KMS-11 (cell line): ENCODE measurements at regions not wholly inside any gene's neighbourhood (a gene's known extent, or its start where the extent isn't known, plus 50 kb on each side); places are given as distances from the start of the nearest gene placed in this dataset.

Source experiments
- H2AFZ ChIP-seq: fragments of 200-600 bp; sonication (generic); 2 replicates; pipeline ENCODE4 v1.6.1; 2016; ENCODE audit warnings: antibody characterized with exemption, mixed run types, low read depth
- H3K27ac ChIP-seq: fragments of 200-600 bp; sonication (generic); 2 replicates; pipeline ENCODE4 v1.6.1; 2016; ENCODE audit warnings: mild to moderate bottlenecking, mixed run types
- H3K27me3 ChIP-seq: fragments of 200-600 bp; sonication (generic); 2 replicates; pipeline ENCODE4 v1.6.1; 2017; ENCODE audit warnings: mild to moderate bottlenecking, low read depth, mixed run types, moderate library complexity; ENCODE audit not compliant: insufficient read depth
- H3K36me3 ChIP-seq: fragments of 200-600 bp; sonication (generic); 2 replicates; pipeline ENCODE4 v1.6.1; 2017; ENCODE audit warnings: mild to moderate bottlenecking, mixed run types; ENCODE audit not compliant: insufficient read depth
- H3K4me1 ChIP-seq: fragments of 200-600 bp; sonication (generic); 2 replicates; pipeline ENCODE4 v1.6.1; 2016; ENCODE audit warnings: mild to moderate bottlenecking, low read depth, mixed run types; ENCODE audit not compliant: poor library complexity, severe bottlenecking
- H3K4me2 ChIP-seq: fragments of 200-600 bp; sonication (generic); 2 replicates; pipeline ENCODE4 v1.7.0; 2016; ENCODE audit warnings: mild to moderate bottlenecking, mixed run types
- H3K4me3 ChIP-seq: fragments of 200-600 bp; sonication (generic); IDR thresholded peaks from 2 replicates; pipeline ENCODE4 v1.6.1; 2017; ENCODE audit warnings: low read depth, low read length, mixed read lengths; ENCODE audit not compliant: insufficient read depth
- H3K79me2 ChIP-seq: fragments of 200-600 bp; sonication (generic); 2 replicates; pipeline ENCODE4 v1.6.1; 2016; ENCODE audit warnings: low read depth, mixed run types; ENCODE audit not compliant: insufficient read depth
- H3K9ac ChIP-seq: fragments of 200-600 bp; sonication (generic); 2 replicates; pipeline ENCODE4 v1.6.1; 2016; ENCODE audit warnings: mild to moderate bottlenecking, mixed run types
- H4K20me1 ChIP-seq: fragments of 200-600 bp; sonication (generic); 2 replicates; pipeline ENCODE4 v1.6.1; 2016; ENCODE audit warnings: mild to moderate bottlenecking, mixed run types; ENCODE audit not compliant: insufficient read depth
- TF ChIP-seq, protein P1 (sequence below): fragments of 200-600 bp; sonication (generic); conservative IDR thresholded peaks from 2 replicates; pipeline ENCODE4 v1.6.1; 2017; ENCODE audit warnings: low read depth, mild to moderate bottlenecking, antibody characterized with exemption, low read length, moderate library complexity, mixed read lengths

DNA sequence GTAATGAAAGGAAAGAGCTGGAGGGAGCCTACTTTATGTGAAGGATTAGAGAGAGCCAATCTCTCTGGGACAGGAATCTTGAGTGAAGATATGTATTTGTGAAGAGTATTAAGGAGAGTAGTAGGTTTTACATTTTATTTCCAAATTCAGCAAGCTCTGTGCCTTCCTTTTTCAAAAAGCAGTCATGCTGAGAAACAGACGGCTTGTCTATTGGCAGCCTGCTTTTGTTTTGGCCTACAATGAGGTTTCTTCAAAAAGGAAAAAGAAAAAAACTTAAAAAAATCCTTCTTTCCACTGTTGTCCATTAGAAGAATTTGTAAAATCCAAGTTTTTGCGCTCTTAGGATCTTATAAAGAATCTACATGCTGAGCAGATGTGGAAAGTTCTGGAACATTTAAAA is 103.6 kb upstream of the PTGFR start:
- H3K4me3 ChIP-seq: no peak overlapping the region
- H3K27me3 ChIP-seq: no peaks in the 10 kb centered on the region
- no peak overlapping the region for H3K27ac ChIP-seq
- TF ChIP-seq, protein P1, sequence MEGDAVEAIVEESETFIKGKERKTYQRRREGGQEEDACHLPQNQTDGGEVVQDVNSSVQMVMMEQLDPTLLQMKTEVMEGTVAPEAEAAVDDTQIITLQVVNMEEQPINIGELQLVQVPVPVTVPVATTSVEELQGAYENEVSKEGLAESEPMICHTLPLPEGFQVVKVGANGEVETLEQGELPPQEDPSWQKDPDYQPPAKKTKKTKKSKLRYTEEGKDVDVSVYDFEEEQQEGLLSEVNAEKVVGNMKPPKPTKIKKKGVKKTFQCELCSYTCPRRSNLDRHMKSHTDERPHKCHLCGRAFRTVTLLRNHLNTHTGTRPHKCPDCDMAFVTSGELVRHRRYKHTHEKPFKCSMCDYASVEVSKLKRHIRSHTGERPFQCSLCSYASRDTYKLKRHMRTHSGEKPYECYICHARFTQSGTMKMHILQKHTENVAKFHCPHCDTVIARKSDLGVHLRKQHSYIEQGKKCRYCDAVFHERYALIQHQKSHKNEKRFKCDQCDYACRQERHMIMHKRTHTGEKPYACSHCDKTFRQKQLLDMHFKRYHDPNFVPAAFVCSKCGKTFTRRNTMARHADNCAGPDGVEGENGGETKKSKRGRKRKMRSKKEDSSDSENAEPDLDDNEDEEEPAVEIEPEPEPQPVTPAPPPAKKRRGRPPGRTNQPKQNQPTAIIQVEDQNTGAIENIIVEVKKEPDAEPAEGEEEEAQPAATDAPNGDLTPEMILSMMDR: no peak
- no peak overlapping the region for H2AFZ ChIP-seq
- no peaks in the 10 kb centered on the region for H3K36me3 ChIP-seq
- H3K79me2 ChIP-seq: no peaks in the 10 kb centered on the region
- H3K4me2 ChIP-seq: no peak overlapping the region; the same call in 1 of the 2 replicates
- H3K4me1 ChIP-seq: peaks cover 45% of the 10 kb centered on the region
- no peaks in the 10 kb centered on the region for H4K20me1 ChIP-seq
- no peak overlapping the region for H3K9ac ChIP-seq

DNA sequence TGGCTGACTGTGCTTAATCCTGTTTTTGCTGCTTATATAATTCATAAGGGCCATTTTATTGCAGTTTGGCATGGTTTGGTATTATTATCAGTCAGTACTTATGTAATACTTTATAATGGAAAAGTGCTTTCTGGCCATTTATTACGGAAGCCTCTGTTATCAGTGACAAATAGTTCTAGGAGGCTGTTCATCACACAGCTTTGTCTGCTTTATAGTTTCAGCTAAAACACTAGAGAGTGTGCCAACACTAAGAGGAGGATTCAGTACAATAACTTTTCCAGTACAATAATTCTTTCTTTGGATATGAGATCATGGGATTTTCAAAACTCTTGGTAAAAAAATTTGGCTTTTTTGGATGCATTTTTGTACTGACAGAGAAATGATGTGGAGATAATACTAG is 102.9 kb upstream of the PTGFR start:
- Histone ChIP-seq H3K79me2 (no peaks in the 10 kb centered on the region), H3K4me3 (no peak overlapping the region), H2AFZ (no peak overlapping the region), H3K27ac (no peak overlapping the region), H3K36me3 (no peaks in the 10 kb centered on the region), H3K4me1 (peaks cover 45% of the 10 kb centered on the region), H3K27me3 (no peaks in the 10 kb centered on the region), H3K9ac (no peak overlapping the region), H3K4me2 (no peak overlapping the region), H4K20me1 (no peaks in the 10 kb centered on the region)
- TF ChIP-seq, protein P1: no peak

DNA sequence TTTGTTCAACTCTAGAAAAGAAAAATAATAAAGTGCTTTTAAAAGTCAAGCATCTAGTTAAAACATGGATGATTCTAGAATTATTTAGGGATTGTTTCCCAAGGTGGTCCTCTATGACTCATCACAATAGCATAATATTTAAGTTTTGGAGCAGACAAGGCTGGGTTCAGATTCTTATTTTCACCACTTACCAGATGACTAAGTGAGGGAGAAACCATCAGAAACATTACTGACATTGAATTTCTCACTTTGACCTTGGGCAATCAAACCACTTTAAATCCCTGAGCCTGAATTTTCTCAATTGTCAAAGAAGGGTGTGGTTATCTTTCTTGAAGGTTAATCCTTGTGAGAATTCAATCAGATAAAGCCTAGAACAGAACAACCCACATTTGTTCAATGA is 102.5 kb upstream of the PTGFR start:
- Histone ChIP-seq H4K20me1 (no peaks in the 10 kb centered on the region), H3K9ac (no peak overlapping the region), H3K27me3 (no peaks in the 10 kb centered on the region), H3K27ac (no peak overlapping the region), H3K36me3 (no peaks in the 10 kb centered on the region), H3K79me2 (no peaks in the 10 kb centered on the region), H3K4me3 (no peak overlapping the region), H3K4me2 (no peak overlapping the region), H3K4me1 (peaks cover 45% of the 10 kb centered on the region), H2AFZ (no peak overlapping the region)
- TF ChIP-seq, protein P1: no peak

DNA sequence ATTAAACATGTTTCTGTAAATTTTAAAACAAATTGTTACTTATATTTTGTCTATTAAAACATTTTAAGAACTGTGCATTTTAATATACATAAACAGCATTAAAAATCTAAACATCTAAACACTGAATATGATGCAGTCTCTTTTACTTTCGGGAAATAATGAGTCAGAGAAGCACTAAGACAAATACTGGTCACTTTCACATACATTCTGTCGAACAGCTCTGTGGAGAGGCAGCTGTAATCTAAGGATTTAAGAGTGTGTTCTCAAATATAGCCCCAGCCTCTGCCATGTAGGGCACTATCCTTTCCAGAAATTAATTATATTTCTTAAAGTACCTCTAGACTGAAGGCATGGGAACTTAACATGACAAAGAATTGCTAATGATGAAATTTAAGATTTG is 89.6 kb upstream of the PTGFR start:
- Histone ChIP-seq H3K4me3 (no peak overlapping the region), H3K4me1 (no peaks in the 10 kb centered on the region)

More for the DNA sequence above, 89.6 kb upstream of the PTGFR start:
- Histone ChIP-seq H2AFZ (no peak overlapping the region), H4K20me1 (no peaks in the 10 kb centered on the region), H3K27ac (no peak overlapping the region), H3K4me2 (no peak overlapping the region), H3K79me2 (no peaks in the 10 kb centered on the region), H3K9ac (no peak overlapping the region), H3K36me3 (no peaks in the 10 kb centered on the region), H3K27me3 (no peaks in the 10 kb centered on the region)
- TF ChIP-seq, protein P1: no peak
